ENCODE measurements at regions not wholly inside any gene's neighbourhood (a gene's known extent, or its start where the extent isn't known, plus 50 kb on each side); places are given as distances from the start of the nearest gene placed in this dataset.
"Not testable (repeated sequence)": the region's sequence is repeated elsewhere in the genome, so short reads cannot be mapped to it uniquely, and the experiment has no call there.

DNA sequence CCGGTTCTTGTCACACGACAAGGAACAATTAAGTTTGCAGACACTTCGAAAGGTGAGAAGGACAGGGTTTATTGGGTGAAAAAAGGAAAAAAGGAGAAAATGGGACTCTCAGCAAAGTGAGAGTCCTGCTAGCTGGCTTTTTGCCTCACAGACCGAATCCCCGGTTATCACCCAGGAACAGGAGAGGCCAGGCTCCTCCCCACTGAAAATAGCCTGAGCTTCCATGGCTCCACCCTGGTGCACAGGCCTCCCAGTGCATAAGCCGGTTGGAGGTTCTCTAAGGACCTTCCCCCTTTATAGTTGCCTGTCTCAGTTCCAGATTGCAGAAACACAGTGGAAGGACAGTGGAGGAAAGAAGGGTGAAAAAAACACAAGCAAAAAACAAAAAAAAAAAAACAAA is 571.7 kb downstream of the KCTD12 start:
- H3K36me3 ChIP-seq (replicated peaks; ENCODE audit: control insufficient read depth, insufficient read depth, low read length), result no peaks in the 10 kb centered on the region
- DNase-seq, result no peak
- no peaks in the 10 kb centered on the region for H3K27me3 ChIP-seq (ENCODE audit: control insufficient read depth, insufficient read depth, low read length)
- no peak overlapping the region for H3K4me3 ChIP-seq (ENCODE audit: insufficient read depth, low read depth, low read length)

DNA sequence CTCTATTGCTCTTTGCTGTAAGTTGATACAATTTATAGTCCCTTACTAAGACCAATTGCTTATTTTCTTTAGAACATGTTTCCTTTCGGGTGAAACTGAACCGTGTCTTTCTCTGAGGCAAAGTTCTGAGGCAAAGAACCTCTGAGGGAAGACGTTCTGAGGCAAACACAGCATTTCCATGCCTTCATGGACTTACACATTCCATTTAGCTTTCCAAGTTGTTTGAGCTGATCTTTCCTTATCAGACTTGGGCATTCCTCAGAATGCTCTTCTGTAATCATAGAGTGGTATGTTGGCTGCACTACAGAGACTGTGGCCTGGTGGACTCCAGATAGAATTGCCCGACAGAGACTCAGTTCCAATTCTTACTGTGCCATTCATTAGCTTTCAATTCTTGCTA is 579.1 kb downstream of the KCTD12 start:
- no peak overlapping the region for H3K4me3 ChIP-seq (ENCODE audit: insufficient read depth, low read depth, low read length)
- H3K36me3 ChIP-seq (replicated peaks; ENCODE audit: control insufficient read depth, insufficient read depth, low read length), result no peaks in the 10 kb centered on the region
- DNase-seq, result no peak
- no peaks in the 10 kb centered on the region for H3K27me3 ChIP-seq (ENCODE audit: control insufficient read depth, insufficient read depth, low read length)

GRCh38 chr13:76300688-76301087 is 585.5 kb downstream of the KCTD12 start:
- H3K36me3 ChIP-seq (replicated peaks; ENCODE audit: control insufficient read depth, insufficient read depth, low read length), result no peaks in the 10 kb centered on the region
- DNase-seq, result no peak
- H3K4me3 ChIP-seq (ENCODE audit: insufficient read depth, low read depth, low read length), result no peak overlapping the region
- H3K27me3 ChIP-seq (ENCODE audit: control insufficient read depth, insufficient read depth, low read length), result no peaks in the 10 kb centered on the region

DNA sequence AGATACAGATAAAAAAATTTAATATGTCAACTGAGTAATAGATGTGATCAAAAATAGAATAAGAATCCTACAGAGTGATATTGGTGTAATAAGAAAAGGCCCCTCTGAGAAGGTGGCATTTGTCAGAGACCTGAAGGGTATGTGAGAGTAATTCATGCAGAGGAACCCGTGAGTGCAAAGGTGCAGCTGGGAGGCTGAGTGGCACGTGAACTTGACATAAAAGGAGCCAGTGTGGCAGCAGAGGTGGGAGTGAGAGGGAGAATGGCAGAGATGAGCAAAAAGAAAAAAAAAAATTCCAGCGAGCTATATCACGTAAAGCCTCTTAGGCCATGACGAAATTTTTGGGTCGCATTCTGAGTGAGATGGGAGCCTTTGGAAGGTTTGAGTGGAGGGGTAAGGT is 588.9 kb downstream of the KCTD12 start:
- H3K4me3 ChIP-seq (ENCODE audit: insufficient read depth, low read depth, low read length), result no peak overlapping the region
- no peaks in the 10 kb centered on the region for H3K36me3 ChIP-seq (replicated peaks; ENCODE audit: control insufficient read depth, insufficient read depth, low read length)
- no peak for DNase-seq
- no peaks in the 10 kb centered on the region for H3K27me3 ChIP-seq (ENCODE audit: control insufficient read depth, insufficient read depth, low read length)

- Histone ChIP-seq H3K36me3 (replicated peaks; ENCODE audit: control insufficient read depth, insufficient read depth, low read length) (no peaks in the 10 kb centered on the region), H3K27me3 (ENCODE audit: control insufficient read depth, insufficient read depth, low read length) (no peaks in the 10 kb centered on the region), H3K4me3 (ENCODE audit: insufficient read depth, low read depth, low read length) (no peak overlapping the region)
- no peak for DNase-seq
These were observed 589.5 kb downstream of the KCTD12 start for GRCh38 chr13:76296751-76297150.

DNA sequence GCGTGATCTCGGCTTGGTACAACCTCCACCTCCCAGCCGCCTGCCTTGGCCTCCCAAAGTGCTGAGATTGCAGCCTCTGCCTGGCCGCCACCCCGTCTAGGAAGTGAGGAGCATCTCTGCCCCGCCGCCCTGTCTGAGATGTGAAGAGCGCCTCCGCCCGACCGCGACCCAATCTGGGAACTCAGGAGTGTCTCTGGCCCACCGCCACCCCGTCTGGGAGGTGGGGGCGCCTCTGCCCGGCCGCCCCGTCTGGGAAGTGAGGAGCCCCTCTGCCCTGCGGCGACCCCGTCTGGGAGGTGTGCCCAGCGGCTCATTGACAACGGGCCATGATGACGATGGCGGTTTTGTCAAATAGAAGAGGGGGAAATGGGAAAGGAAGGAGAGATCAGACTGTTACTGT is 591.2 kb downstream of the KCTD12 start:
- not testable (repeated sequence) for H3K4me3 ChIP-seq (ENCODE audit: insufficient read depth, low read depth, low read length); H3K27me3 ChIP-seq (ENCODE audit: control insufficient read depth, insufficient read depth, low read length); H3K36me3 ChIP-seq (replicated peaks; ENCODE audit: control insufficient read depth, insufficient read depth, low read length); DNase-seq

DNA sequence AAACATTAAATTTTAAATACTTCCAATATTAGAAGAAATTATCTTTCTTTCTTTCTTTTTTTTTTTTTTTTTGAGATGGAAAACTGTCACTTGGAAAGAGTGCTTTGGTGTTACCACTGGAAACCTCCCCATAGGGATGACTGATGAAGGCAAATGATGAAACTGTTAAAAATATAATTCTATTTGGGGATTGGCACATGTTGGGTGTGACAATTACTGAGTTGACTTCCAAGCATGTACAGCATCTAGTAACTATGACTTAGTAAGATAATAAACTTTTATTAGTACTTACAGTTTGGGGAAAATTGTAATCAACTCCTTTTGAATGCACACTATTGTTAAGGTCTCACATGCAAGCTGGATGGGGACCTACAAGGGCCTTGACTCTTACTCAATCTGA is 592.5 kb downstream of the KCTD12 start:
- Histone ChIP-seq H3K36me3 (replicated peaks; ENCODE audit: control insufficient read depth, insufficient read depth, low read length) (no peaks in the 10 kb centered on the region), H3K27me3 (ENCODE audit: control insufficient read depth, insufficient read depth, low read length) (no peaks in the 10 kb centered on the region), H3K4me3 (ENCODE audit: insufficient read depth, low read depth, low read length) (no peak overlapping the region)
- no peak for DNase-seq

DNA sequence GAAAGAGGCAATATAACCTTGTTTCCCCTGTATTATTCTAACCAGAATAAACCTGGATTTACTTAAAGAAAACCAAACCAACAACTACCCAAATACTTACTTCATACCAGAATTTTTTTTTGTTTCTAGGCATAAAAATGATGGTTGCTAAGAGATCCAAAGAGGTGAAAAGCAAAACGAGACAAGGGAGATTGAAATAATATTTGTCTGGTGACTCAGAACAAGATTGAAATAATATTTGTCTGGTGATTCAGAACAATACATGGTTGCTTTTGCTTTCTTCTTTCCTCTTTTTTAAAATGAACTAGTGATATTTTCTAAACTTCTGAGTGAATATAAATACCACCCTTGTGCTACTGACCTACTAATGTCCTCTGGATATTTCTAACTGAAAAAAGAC is 592.9 kb downstream of the KCTD12 start:
- Histone ChIP-seq H3K27me3 (ENCODE audit: control insufficient read depth, insufficient read depth, low read length) (no peaks in the 10 kb centered on the region), H3K36me3 (replicated peaks; ENCODE audit: control insufficient read depth, insufficient read depth, low read length) (no peaks in the 10 kb centered on the region), H3K4me3 (ENCODE audit: insufficient read depth, low read depth, low read length) (no peak overlapping the region)
- DNase-seq, result no peak

DNA sequence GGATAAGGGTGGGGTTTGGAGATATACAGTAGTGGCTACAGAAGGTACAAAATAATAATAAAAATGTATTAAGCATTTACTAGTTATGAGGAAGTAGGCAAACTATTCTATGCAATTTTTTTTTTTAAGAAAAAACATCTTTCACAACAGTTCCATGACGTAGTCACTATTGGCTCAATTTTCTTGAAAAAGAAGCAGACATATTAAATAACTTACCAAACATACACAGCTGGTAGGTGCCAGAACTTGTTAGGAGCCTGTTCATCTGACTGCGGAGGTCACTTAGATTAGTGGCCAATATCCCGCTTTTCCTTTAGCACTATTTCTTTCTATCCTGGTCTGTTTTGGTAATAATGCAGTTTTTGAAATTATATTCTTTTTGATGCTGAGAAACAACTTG is 593.5 kb downstream of the KCTD12 start:
- no peaks in the 10 kb centered on the region for H3K27me3 ChIP-seq (ENCODE audit: control insufficient read depth, insufficient read depth, low read length)
- H3K4me3 ChIP-seq (ENCODE audit: insufficient read depth, low read depth, low read length), result no peak overlapping the region
- no peak for DNase-seq
- H3K36me3 ChIP-seq (replicated peaks; ENCODE audit: control insufficient read depth, insufficient read depth, low read length), result no peaks in the 10 kb centered on the region

- no peaks in the 10 kb centered on the region for H3K27me3 ChIP-seq (ENCODE audit: control insufficient read depth, insufficient read depth, low read length)
- no peak for DNase-seq
- no peak overlapping the region for H3K4me3 ChIP-seq (ENCODE audit: insufficient read depth, low read depth, low read length)
- H3K36me3 ChIP-seq (replicated peaks; ENCODE audit: control insufficient read depth, insufficient read depth, low read length), result no peaks in the 10 kb centered on the region
These were observed 594.2 kb downstream of the KCTD12 start for GRCh38 chr13:76292031-76292430.

DNA sequence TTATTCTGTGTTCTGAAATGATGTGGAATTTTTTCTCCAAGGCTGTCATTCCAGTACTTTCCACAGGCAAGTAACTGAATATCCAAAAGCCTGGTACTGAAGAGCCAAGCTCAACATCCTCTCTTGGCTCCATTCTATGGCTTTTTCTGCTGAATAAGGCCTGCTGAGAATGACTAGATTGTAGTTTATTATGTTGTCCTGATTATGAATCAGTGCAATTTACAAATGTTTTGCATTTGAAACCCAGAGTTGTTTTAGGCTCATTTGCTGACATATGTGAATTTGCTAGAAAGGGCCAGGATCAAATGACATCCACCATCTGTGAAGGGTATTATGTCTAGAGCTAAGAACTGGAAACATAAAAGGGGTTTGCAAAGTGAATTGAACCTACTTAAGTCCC is 596.6 kb downstream of the KCTD12 start:
- Histone ChIP-seq H3K36me3 (replicated peaks; ENCODE audit: control insufficient read depth, insufficient read depth, low read length) (no peaks in the 10 kb centered on the region), H3K27me3 (ENCODE audit: control insufficient read depth, insufficient read depth, low read length) (no peaks in the 10 kb centered on the region), H3K4me3 (ENCODE audit: insufficient read depth, low read depth, low read length) (no peak overlapping the region)
- no peak for DNase-seq

GRCh38 chr13:76286178-76286577 is 600.0 kb downstream of the KCTD12 start:
- Histone ChIP-seq H3K27me3 (ENCODE audit: control insufficient read depth, insufficient read depth, low read length) (no peaks in the 10 kb centered on the region), H3K36me3 (replicated peaks; ENCODE audit: control insufficient read depth, insufficient read depth, low read length) (no peaks in the 10 kb centered on the region), H3K4me3 (ENCODE audit: insufficient read depth, low read depth, low read length) (no peak overlapping the region)
- DNase-seq, result no peak

- Histone ChIP-seq H3K36me3 (replicated peaks; ENCODE audit: control insufficient read depth, insufficient read depth, low read length) (no peaks in the 10 kb centered on the region), H3K4me3 (ENCODE audit: insufficient read depth, low read depth, low read length) (no peak overlapping the region), H3K27me3 (ENCODE audit: control insufficient read depth, insufficient read depth, low read length) (no peaks in the 10 kb centered on the region)
- no peak for DNase-seq
These were observed 600.7 kb downstream of the KCTD12 start for GRCh38 chr13:76285463-76285862.

DNA sequence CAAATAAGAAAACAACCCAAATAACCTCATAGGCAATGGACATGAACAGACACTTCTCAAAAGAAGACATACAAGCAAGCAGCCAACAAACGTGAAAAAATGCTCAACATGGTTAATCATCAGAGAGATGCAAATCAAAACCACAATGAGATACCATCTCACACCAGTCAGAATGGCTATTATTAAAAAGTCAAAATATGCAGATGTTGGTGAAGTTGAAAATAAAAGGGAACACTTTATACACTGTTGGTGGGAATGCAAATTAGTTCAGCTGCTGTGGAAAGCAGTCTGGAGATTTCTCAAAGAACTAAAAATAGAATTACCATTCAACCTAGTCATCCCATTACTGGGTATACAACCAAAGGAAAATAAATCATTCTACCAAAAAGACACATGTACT is 606.4 kb downstream of the KCTD12 start:
- H3K36me3 ChIP-seq (replicated peaks; ENCODE audit: control insufficient read depth, insufficient read depth, low read length); H3K27me3 ChIP-seq (ENCODE audit: control insufficient read depth, insufficient read depth, low read length); DNase-seq; H3K4me3 ChIP-seq (ENCODE audit: insufficient read depth, low read depth, low read length): not testable (repeated sequence)

- Histone ChIP-seq H3K27me3 (ENCODE audit: control insufficient read depth, insufficient read depth, low read length) (no peaks in the 10 kb centered on the region), H3K36me3 (replicated peaks; ENCODE audit: control insufficient read depth, insufficient read depth, low read length) (no peaks in the 10 kb centered on the region), H3K4me3 (ENCODE audit: insufficient read depth, low read depth, low read length) (no peak overlapping the region)
- no peak for DNase-seq
These were observed 614.4 kb downstream of the KCTD12 start for GRCh38 chr13:76271728-76272232.

DNA sequence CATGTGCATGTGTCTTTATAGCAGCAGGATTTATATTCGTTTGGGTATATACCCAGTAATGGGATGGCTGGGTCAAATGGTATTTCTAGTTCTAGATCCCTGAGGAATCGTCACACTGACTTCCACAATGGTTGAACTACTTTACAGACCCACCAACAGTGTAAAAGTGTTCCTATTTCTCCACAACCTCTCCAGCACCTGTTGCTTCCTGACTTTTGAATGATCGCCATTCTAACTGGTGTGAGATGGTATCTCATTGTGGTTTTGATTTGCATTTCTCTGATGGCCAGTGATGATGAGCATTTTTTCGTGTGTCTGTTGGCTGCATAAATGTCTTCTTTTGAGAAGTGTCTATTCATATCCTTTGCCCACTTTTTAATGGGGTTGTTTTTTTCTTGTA is 617.9 kb downstream of the KCTD12 start:
- H3K36me3 ChIP-seq (replicated peaks; ENCODE audit: control insufficient read depth, insufficient read depth, low read length); DNase-seq; H3K27me3 ChIP-seq (ENCODE audit: control insufficient read depth, insufficient read depth, low read length); H3K4me3 ChIP-seq (ENCODE audit: insufficient read depth, low read depth, low read length): not testable (repeated sequence)
